H9 (cell line): ENCODE measurements at regions not wholly inside any gene's neighbourhood (a gene's known extent, or its start where the extent isn't known, plus 50 kb on each side); places are given as distances from the start of the nearest gene placed in this dataset.

Source experiments
- DNase-seq: peaks from one replicate; pipeline ENCODE4 v3.0.0-alpha.2; 2017
- H2AFZ ChIP-seq: one replicate; pipeline ENCODE4 v1.6.1; 2013; ENCODE audit warnings: mild to moderate bottlenecking, low read length, control low read depth, moderate library complexity
- H2AK5ac ChIP-seq: 2 replicates; pipeline ENCODE4 v1.6.1; 2013; ENCODE audit warnings: low read length, control low read depth, mixed read lengths; ENCODE audit not compliant: insufficient read length
- H2BK120ac ChIP-seq: one replicate; pipeline ENCODE4 v1.6.1; 2013; ENCODE audit warnings: low read depth, mild to moderate bottlenecking, low read length, control low read depth, inconsistent platforms; ENCODE audit not compliant: poor library complexity, severe bottlenecking
- H2BK12ac ChIP-seq: 2 replicates; pipeline ENCODE4 v1.6.1; 2013; ENCODE audit warnings: low read length, control low read depth, mixed read lengths, low read depth; ENCODE audit not compliant: insufficient read length
- H2BK15ac ChIP-seq: 2 replicates; pipeline ENCODE4 v1.6.1; 2013; ENCODE audit warnings: low read depth, low read length, control low read depth
- H2BK20ac ChIP-seq: one replicate; pipeline ENCODE4 v1.6.1; 2013; ENCODE audit warnings: low read depth, mild to moderate bottlenecking, low read length, control low read depth, inconsistent platforms; ENCODE audit not compliant: poor library complexity, severe bottlenecking
- H2BK5ac ChIP-seq: 2 replicates; pipeline ENCODE4 v1.6.1; 2013; ENCODE audit warnings: low read length, control low read depth, mixed read lengths; ENCODE audit not compliant: insufficient read length
- H3K14ac ChIP-seq: 2 replicates; pipeline ENCODE4 v1.6.1; 2013; ENCODE audit warnings: low read length, control low read depth; ENCODE audit not compliant: insufficient read depth
- H3K18ac ChIP-seq: 2 replicates; pipeline ENCODE4 v1.6.1; 2013; ENCODE audit warnings: low read depth, mild to moderate bottlenecking, mixed read lengths, low read length, control low read depth; ENCODE audit not compliant: insufficient read length
- H3K23ac ChIP-seq: 2 replicates; pipeline ENCODE4 v1.6.1; 2013; ENCODE audit warnings: low read length, control low read depth, mixed read lengths, low read depth; ENCODE audit not compliant: insufficient read length
- H3K23me2 ChIP-seq: 2 replicates; pipeline ENCODE4 v1.6.1; 2013; ENCODE audit warnings: low read depth, mild to moderate bottlenecking, mixed read lengths, low read length, control low read depth; ENCODE audit not compliant: insufficient read length, poor library complexity, severe bottlenecking
- H3K27ac ChIP-seq: 2 replicates; pipeline ENCODE4 v1.5.1; 2013; ENCODE audit warnings: low read length, control low read depth, mixed read lengths, low read depth; ENCODE audit not compliant: insufficient read length
- H3K27me3 ChIP-seq: 2 replicates; pipeline ENCODE4 v1.6.1; 2013; ENCODE audit warnings: low read length, control low read depth, inconsistent platforms; ENCODE audit not compliant: insufficient read depth
- H3K4ac ChIP-seq: 2 replicates; pipeline ENCODE4 v1.6.1; 2013; ENCODE audit warnings: low read depth, mild to moderate bottlenecking, control low read depth, inconsistent platforms, low read length, moderate library complexity
- H3K4me1 ChIP-seq: 2 replicates; pipeline ENCODE4 v1.6.1; 2013; ENCODE audit warnings: low read length, control low read depth, inconsistent platforms; ENCODE audit not compliant: insufficient read depth
- H3K4me2 ChIP-seq: 2 replicates; pipeline ENCODE4 v1.6.1; 2013; ENCODE audit warnings: low read length, control low read depth, mixed read lengths; ENCODE audit not compliant: insufficient read length, insufficient read depth
- H3K56ac ChIP-seq: 2 replicates; pipeline ENCODE4 v1.6.1; 2013; ENCODE audit warnings: low read depth, mild to moderate bottlenecking, mixed read lengths, low read length, control low read depth; ENCODE audit not compliant: insufficient read length
- H3K79me1 ChIP-seq: 2 replicates; pipeline ENCODE4 v1.6.1; 2013; ENCODE audit warnings: low read depth, mild to moderate bottlenecking, moderate library complexity, low read length, control low read depth, inconsistent platforms; ENCODE audit not compliant: insufficient read depth, poor library complexity, severe bottlenecking
- H3K79me2 ChIP-seq: 2 replicates; pipeline ENCODE4 v1.6.1; 2013; ENCODE audit warnings: low read length, control low read depth, inconsistent platforms; ENCODE audit not compliant: insufficient read depth
- H3K9ac ChIP-seq: 2 replicates; pipeline ENCODE4 v1.6.1; 2013; ENCODE audit warnings: low read length, control low read depth, mixed read lengths; ENCODE audit not compliant: insufficient read length; ENCODE audit errors: extremely low read depth
- H3K9me3 ChIP-seq: one replicate; pipeline ENCODE4 v1.6.1; 2013; ENCODE audit warnings: low read depth, low read length, inconsistent platforms; ENCODE audit not compliant: control insufficient read depth
- H3T11ph ChIP-seq: one replicate; pipeline ENCODE4 v1.6.1; 2013; ENCODE audit warnings: mild to moderate bottlenecking, low read length, control low read depth, inconsistent platforms
- H4K20me1 ChIP-seq: one replicate; pipeline ENCODE4 v1.6.1; 2013; ENCODE audit not compliant: control insufficient read depth, insufficient read length, insufficient read depth
- H4K5ac ChIP-seq: 2 replicates; pipeline ENCODE4 v1.6.1; 2013; ENCODE audit warnings: low read depth, mild to moderate bottlenecking, mixed read lengths, low read length, control low read depth; ENCODE audit not compliant: insufficient read length
- H4K8ac ChIP-seq: replicated peaks from 2 replicates; pipeline ENCODE4 v1.6.1; 2013; ENCODE audit warnings: low read length, control low read depth, mixed read lengths, low read depth; ENCODE audit not compliant: insufficient read length
- H4K91ac ChIP-seq: 2 replicates; pipeline ENCODE4 v1.6.1; 2013; ENCODE audit warnings: low read depth, mild to moderate bottlenecking, moderate library complexity, mixed read lengths, low read length, control low read depth; ENCODE audit not compliant: insufficient read length
- H3K27ac Mint-ChIP-seq, 3 experiments: 2 replicates in 2 of 3; 3 replicates in 1 of 3; pipeline ENCODE4 v1.8.0; 2020 to 2021; ENCODE audit warnings: mixed read lengths in 3 of 3, mild to moderate bottlenecking in 1 of 3, moderate library complexity in 1 of 3
- H3K27me3 Mint-ChIP-seq: 2 replicates; pipeline ENCODE4 v1.8.0; 2021; ENCODE audit warnings: low read depth, mild to moderate bottlenecking, moderate library complexity, mixed read lengths
- H3K36me3 Mint-ChIP-seq, 3 experiments: 2 replicates in 2 of 3; 3 replicates in 1 of 3; pipeline ENCODE4 v1.8.0; 2020 to 2021; ENCODE audit warnings: low read depth in 3 of 3, mixed read lengths in 3 of 3; ENCODE audit not compliant: insufficient read depth in 1 of 3
- H3K4me1 Mint-ChIP-seq, 2 experiments: 2 replicates each; pipeline ENCODE4 v1.8.0; 2020; ENCODE audit warnings: mixed read lengths in 2 of 2
- H3K4me3 Mint-ChIP-seq, 2 experiments: 2 replicates in 1 of 2; 3 replicates in 1 of 2; pipeline ENCODE4 v1.8.0; 2020 to 2021; ENCODE audit warnings: mild to moderate bottlenecking in 2 of 2, mixed read lengths in 2 of 2, moderate library complexity in 1 of 2
- H3K9me3 Mint-ChIP-seq, 2 experiments: 2 replicates in 1 of 2; 3 replicates in 1 of 2; pipeline ENCODE4 v1.8.0; 2020; ENCODE audit warnings: mild to moderate bottlenecking in 2 of 2, mixed read lengths in 2 of 2, moderate library complexity in 1 of 2
- WGBS: extraction: QIAGEN DNeasy Blood & Tissue Kit; methylation state at CpG from one replicate; pipeline ENCODE4 v1.1.7; 2013; ENCODE audit warnings: missing lambda C conversion rate, low lambda C conversion rate, mixed read lengths; ENCODE audit not compliant: insufficient read length; ENCODE audit errors: extremely low coverage; 5-methylcytosine and 5-hydroxymethylcytosine counted together
- TF ChIP-seq, protein P1 (sequence below): fragments of 200-600 bp; sonication (generic); conservative IDR thresholded peaks from 3 replicates; pipeline ENCODE4 v1.8.0; 2021; ENCODE audit warnings: antibody characterized with exemption, mild to moderate bottlenecking

DNA sequence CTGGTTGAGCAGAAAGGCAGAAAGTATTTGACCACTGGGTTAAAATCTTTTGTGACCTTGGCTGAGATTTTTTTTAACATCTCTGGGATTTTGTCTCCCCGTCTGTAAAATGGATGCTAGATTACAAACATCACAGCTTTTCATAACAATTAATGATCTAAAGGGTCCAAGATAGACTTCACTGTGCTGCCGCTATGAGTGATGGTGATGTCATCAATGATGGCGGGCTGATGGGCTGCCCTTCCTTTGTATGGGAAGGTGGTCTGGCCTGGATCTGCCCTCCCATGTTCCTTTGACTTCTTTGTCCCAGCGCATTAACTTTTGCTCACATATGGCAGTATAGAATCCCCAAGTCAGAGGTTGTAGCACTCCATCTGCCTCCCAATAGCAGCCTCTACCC is 116.7 kb downstream of the IRX5 start:
- Mint-ChIP-seq H3K9me3 (no peaks in the 10 kb centered on the region), H3K27me3 (peaks cover 1% of the 10 kb centered on the region), H3K4me1 (no peaks in the 10 kb centered on the region), H3K4me3 (no peak overlapping the region), H3K27ac (no peak overlapping the region), H3K36me3 (no peaks in the 10 kb centered on the region)
- Histone ChIP-seq H2AFZ (no peak overlapping the region), H3K9me3 (no peaks in the 10 kb centered on the region), H3K27me3 (no peaks in the 10 kb centered on the region), H3T11ph (no peak overlapping the region), H3K9ac (no peak overlapping the region), H4K8ac (no peak overlapping the region), H2BK12ac (no peak overlapping the region), H3K79me2 (no peaks in the 10 kb centered on the region), H3K14ac (no peak overlapping the region), H3K23me2 (no peaks in the 10 kb centered on the region), H3K79me1 (no peaks in the 10 kb centered on the region), H2BK20ac (no peak overlapping the region), H4K91ac (no peak overlapping the region), H2AK5ac (no peak overlapping the region), H3K23ac (no peak overlapping the region), H3K4me2 (no peak overlapping the region), H3K18ac (no peak overlapping the region), H2BK120ac (no peak overlapping the region), H3K4me1 (no peaks in the 10 kb centered on the region), H2BK15ac (no peak overlapping the region), H3K4ac (no peak overlapping the region), H3K56ac (no peak overlapping the region), H3K27ac (no peak overlapping the region), H4K5ac (no peak overlapping the region), H4K20me1 (no peaks in the 10 kb centered on the region), H2BK5ac (no peak overlapping the region)
- no CpG with 5 or more reads among the region's 4 CpGs for WGBS
- TF ChIP-seq, protein P1, sequence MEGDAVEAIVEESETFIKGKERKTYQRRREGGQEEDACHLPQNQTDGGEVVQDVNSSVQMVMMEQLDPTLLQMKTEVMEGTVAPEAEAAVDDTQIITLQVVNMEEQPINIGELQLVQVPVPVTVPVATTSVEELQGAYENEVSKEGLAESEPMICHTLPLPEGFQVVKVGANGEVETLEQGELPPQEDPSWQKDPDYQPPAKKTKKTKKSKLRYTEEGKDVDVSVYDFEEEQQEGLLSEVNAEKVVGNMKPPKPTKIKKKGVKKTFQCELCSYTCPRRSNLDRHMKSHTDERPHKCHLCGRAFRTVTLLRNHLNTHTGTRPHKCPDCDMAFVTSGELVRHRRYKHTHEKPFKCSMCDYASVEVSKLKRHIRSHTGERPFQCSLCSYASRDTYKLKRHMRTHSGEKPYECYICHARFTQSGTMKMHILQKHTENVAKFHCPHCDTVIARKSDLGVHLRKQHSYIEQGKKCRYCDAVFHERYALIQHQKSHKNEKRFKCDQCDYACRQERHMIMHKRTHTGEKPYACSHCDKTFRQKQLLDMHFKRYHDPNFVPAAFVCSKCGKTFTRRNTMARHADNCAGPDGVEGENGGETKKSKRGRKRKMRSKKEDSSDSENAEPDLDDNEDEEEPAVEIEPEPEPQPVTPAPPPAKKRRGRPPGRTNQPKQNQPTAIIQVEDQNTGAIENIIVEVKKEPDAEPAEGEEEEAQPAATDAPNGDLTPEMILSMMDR = no peak
- DNase-seq = no peak
